Astrocyte (in vitro differentiated cells and primary cell): ENCODE measurements at regions not wholly inside any gene's neighbourhood (a gene's known extent, or its start where the extent isn't known, plus 50 kb on each side); places are given as distances from the start of the nearest gene placed in this dataset.

ENCODE experiments used
- EZH2 ChIP-seq: IDR thresholded peaks from 2 replicates; pipeline ENCODE4 v1.6.1; 2012; ENCODE audit warnings: mild to moderate bottlenecking, low read length, inconsistent platforms; ENCODE audit not compliant: insufficient read depth
- TF ChIP-seq, protein P1 (sequence below): IDR thresholded peaks from 2 replicates; pipeline ENCODE4 v1.5.1; 2011; ENCODE audit warnings: low read depth, mild to moderate bottlenecking, inconsistent platforms, low read length, moderate library complexity; ENCODE audit not compliant: insufficient read depth

DNA sequence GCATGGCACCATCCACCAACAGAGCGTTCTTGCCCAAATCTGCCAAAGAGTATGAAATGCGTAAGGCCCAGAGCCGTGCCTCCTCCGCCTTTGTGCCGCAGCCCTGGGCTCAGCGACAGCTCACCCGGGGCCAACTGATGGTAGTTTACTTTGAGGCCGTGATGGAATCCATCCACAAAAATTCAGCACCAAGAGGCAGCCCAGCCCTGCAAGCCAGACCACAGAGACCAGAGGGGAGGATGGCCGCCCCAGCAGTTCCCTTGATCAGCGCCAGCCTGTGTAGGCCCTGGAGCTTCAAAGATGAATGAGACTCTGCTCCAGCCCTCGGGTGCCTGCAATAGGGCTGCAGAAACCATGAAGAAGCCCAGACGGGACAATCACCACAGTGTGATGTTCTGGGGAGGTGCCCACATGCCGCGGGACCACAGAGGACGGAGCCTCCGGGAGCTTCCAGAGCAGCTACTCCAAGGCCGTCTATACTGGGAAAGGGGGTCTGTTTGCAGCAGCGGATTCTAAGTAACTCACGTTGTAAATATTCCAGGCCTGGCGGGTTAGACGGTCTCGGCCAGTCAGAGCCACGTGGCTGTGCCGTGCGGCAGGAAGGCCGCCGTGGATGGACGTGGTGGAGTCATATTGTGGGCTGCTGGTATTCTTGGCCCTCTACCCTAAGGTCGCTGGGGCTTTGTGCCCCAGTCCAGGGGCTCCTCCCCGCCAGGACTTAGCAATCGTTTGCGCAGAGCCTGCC lies 80.3 kb downstream of the RBFOX3 start:
- TF ChIP-seq, protein P1, sequence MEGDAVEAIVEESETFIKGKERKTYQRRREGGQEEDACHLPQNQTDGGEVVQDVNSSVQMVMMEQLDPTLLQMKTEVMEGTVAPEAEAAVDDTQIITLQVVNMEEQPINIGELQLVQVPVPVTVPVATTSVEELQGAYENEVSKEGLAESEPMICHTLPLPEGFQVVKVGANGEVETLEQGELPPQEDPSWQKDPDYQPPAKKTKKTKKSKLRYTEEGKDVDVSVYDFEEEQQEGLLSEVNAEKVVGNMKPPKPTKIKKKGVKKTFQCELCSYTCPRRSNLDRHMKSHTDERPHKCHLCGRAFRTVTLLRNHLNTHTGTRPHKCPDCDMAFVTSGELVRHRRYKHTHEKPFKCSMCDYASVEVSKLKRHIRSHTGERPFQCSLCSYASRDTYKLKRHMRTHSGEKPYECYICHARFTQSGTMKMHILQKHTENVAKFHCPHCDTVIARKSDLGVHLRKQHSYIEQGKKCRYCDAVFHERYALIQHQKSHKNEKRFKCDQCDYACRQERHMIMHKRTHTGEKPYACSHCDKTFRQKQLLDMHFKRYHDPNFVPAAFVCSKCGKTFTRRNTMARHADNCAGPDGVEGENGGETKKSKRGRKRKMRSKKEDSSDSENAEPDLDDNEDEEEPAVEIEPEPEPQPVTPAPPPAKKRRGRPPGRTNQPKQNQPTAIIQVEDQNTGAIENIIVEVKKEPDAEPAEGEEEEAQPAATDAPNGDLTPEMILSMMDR, result no peak
- TF ChIP-seq EZH2, result no peak
